GM21360 (cell line): ENCODE measurements at regions not wholly inside any gene's neighbourhood (a gene's known extent, or its start where the extent isn't known, plus 50 kb on each side); places are given as distances from the start of the nearest gene placed in this dataset.
"Not testable (repeated sequence)": the region's sequence is repeated elsewhere in the genome, so short reads cannot be mapped to it uniquely, and the experiment has no call there.

Experiments used
- ATAC-seq: cut with Tn5 transposase; IDR thresholded peaks from one replicate; pipeline ENCODE4 v1.9.1; 2021; ENCODE audit warnings: mild to moderate bottlenecking, moderate library complexity; ENCODE audit not compliant: unreplicated experiment

DNA sequence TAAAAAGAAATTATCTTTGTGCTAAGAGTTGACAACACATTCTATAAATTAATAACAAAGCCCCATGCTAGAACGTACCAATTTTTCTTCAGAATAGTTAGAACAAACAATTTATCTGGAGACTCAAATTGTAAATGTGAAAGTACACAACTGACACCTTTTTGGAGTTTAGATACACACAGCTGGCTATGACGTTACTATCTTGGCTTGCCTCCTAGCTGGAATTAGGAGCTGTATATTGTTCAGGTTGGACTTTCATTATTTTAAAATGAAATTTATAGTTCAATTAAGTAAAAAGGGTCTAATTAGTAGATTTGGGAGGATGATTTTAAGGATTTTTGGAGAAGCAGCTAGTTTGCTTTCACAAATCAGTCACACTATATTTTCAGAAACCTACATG lies 393.9 kb upstream of the RIOK2 start:
- ATAC-seq = no peak

- ATAC-seq = not testable (repeated sequence)
These were observed 396.9 kb upstream of the RIOK2 start for GRCh38 chr5:97579977-97580376.

DNA sequence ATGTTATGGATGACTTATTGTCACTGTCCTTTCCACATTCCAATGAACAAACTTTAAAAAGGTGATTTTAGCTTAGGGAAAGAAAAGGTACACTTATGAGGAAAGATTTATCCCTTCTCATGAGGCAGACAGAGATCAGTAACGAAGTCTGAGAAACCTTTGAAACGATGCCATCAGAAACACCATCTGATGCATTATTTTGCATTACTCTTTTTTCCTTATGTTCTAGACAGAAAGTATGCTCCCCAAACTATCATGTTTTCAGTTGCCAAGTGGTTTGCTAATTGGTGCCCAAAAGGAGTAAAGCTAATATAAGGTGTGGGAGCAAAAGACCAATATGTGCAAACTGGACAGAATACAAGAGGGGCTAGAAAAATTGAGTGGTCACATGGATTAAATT lies 397.7 kb upstream of the RIOK2 start:
- ATAC-seq = no peak

GRCh38 chr5:97591781-97592180 lies 408.7 kb upstream of the RIOK2 start:
- ATAC-seq = no peak

- no peak for ATAC-seq
These were observed 417.4 kb upstream of the RIOK2 start for GRCh38 chr5:97600486-97600885.

- no peak for ATAC-seq
These were observed 418.6 kb upstream of the RIOK2 start for GRCh38 chr5:97601651-97602050.

DNA sequence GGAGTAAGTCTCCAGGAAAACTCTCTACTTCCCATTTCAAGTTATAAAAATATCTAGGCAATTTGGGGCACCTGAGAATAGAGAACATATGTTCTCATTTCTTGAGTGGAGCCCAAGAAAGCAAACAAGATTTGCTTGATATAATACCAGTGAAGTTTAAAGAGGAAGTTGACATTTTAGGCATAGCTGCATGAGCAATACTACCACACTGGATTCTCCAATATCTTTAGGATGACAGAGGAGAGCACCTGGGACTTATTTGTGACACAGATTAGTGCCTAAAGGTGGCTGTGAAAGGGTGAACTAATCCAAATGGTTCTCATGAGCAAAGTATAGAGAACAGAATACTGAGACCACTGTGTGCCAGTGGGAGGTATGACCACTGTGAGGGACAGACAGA lies 423.5 kb upstream of the RIOK2 start:
- no peak for ATAC-seq

DNA sequence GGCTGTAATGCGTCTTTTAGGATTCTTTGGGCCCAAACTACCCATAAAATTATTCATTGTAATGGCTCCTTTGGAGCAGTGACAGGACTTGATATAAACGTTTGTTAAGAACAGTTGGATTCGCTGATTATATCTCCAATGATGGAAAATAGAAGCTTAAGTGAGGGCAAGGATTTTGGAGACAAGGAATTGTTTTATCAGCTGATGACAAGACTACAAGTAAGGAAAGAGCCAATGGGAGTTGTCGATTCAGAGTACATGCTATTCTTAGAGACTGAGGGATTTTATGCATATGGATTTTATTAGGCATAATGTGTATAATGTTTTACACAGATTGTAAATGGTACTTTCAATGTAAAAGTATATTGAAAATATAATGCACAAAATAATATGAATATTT lies 425.5 kb upstream of the RIOK2 start:
- ATAC-seq = no peak

DNA sequence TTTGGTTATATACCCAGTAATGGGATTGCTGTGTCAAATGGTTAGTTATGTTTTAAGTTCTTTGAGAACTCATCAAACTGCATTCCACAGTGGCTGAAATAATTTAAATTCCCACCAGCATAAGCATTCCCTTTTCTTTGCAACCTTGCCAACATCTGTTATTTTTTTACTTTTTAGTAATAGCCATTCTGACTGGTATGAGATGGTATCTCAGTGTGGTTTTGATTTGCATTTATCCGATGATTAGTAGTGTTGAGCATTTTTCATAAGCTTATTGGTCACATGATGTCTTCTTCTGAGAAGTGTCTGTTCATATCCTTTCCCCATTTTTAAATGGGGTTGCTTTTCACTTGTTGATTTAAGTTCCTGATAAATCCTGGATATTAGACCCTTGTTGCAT lies 435.7 kb upstream of the RIOK2 start:
- ATAC-seq = no peak

DNA sequence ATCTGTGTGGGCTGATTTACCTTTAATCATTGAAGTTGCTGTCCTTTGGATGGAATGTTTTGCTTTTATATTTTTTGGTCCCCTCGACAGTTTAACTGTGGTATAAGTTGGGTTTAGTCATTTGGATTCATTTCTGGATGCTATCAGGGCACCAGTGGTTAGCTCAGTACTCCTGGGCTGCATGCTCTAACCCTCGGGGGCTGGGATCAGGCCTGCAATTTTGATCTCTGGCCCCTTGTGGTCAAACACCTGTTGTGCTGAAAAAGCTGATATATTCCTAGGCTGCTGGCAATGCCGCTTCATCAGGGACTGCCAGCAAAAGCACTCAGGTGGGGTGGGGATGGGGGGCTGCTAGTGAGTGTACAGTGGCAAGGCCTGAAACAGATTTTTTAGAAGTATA lies 440.4 kb upstream of the RIOK2 start:
- no peak for ATAC-seq

GRCh38 chr5:97624886-97625285 lies 441.8 kb upstream of the RIOK2 start:
- ATAC-seq = no peak

- ATAC-seq = no peak
These were observed 444.2 kb upstream of the RIOK2 start for GRCh38 chr5:97627272-97627671.

GRCh38 chr5:97628031-97628430 lies 445.0 kb upstream of the RIOK2 start:
- no peak for ATAC-seq

GRCh38 chr5:97628807-97629206 lies 445.8 kb upstream of the RIOK2 start:
- ATAC-seq = no peak

DNA sequence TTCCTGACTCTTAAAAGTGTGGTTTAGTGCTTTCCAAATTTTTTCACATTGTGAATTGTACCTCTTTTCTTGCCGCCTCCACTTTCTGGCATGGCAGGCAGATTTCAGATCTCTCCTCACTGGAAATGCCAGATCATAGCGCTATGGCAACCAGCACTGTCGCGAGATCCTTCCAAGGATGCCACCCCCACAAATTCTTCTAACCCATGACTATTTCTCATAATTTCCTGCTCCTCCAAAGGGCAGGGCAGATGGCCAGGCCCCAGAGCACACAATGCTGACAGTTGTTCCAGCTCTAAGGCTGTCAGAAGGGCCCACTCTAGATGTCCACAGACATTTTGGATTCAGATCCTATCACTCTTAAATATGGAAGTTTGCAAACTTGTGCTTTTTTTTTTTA lies 446.2 kb upstream of the RIOK2 start:
- ATAC-seq = no peak

- no peak for ATAC-seq
These were observed 452.5 kb upstream of the RIOK2 start for GRCh38 chr5:97635553-97635952.

DNA sequence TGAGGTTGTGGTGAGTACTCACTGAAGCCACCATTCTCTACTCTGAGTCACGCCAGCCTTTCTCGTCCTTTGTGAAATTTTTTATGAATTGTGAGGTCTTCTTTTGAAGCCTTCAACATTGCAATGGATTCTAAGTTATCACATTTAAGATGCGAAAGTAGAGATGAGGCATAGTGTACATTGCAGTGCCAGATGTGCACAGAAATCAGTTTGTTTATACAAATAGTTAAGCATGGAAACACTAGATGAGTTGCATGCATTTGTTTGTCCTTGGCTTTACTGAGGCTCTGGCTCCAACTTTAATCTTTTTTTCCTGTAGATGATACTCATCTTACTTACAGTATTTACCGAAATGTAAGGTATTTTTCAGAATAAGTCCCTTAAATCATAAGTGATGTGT lies 453.7 kb upstream of the RIOK2 start:
- ATAC-seq = no peak

- ATAC-seq = no peak
These were observed 458.0 kb upstream of the RIOK2 start for GRCh38 chr5:97641081-97641480.

GRCh38 chr5:97644206-97644605 lies 461.2 kb upstream of the RIOK2 start:
- ATAC-seq = no peak

DNA sequence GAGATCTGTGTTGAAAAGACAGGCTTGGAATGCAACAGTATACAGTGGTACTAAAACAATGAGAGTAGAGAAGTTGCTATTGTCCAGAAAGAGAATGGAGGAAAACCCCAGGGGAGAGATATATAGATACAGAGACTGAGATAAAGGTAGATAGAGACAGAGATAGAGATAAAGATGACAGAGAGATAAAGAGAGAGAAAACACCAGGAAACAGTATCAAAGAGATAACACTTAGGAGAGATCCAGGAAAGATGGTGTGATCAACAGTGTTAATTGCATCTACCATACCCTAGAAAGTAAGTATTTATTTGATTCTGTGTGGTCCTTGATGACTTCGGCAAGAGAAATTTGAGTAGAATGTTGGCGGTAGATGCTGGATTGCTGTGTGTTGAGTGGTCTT lies 461.8 kb upstream of the RIOK2 start:
- no peak for ATAC-seq

DNA sequence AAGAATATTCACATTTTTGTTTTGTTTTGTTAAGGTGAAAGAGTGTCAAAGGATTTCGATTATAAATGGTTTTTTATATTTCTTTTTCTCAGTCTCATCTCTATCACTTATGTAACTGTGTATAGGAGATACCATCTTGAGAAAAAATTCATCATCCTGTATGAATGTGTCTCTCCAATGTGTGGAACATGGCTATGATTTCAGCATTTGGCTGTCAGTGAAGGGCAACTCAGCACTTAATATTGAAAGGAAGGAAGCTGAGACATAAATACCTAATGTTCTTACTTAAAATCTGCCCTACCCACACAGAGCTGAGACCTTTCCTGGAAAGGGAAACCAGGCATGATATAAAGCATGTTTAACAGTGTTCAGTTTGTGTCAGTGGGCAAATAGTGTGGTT lies 474.2 kb upstream of the RIOK2 start:
- ATAC-seq = no peak

- ATAC-seq = no peak
These were observed 475.3 kb upstream of the RIOK2 start for GRCh38 chr5:97658116-97658900.

DNA sequence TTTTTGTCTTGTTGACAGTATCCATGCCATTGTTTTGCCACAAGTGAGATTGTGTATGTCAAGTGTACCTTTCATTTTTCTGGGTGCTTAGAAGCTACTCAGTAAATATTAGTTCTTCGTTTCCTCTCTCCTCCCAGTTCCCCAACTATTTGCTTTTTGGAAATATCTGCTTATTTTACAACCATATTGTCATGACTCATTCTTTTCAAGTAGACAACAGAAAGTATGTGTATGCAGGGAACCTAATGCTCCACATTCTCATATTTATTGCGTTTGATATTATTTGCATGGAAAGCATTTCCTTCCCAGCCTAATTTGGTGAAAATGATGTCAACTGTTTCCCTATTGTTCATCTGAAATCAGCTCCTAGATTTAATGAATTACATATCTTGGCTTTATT lies 483.7 kb upstream of the RIOK2 start:
- no peak for ATAC-seq
